GM12878 (cell line): ENCODE measurements at regions not wholly inside any gene's neighbourhood (a gene's known extent, or its start where the extent isn't known, plus 50 kb on each side); places are given as distances from the start of the nearest gene placed in this dataset.

Experiments
- ATAC-seq: fragments of 200-7000 bp; cut with Tn5 transposase; 3 replicates; pipeline ENCODE4 v1.9.1; 2020; ENCODE audit warnings: mild to moderate bottlenecking, moderate library complexity
- BruUV-seq: library from RNA; stranded (reverse); fragments of 400-500 nt; replicated peaks from 2 replicates; lab custom pipeline; 2021; lab: Mats Ljungman, UMichigan
- CTCF ChIA-PET: fragments of 300-600 bp; sonication (Branson Sonifier 250); formaldehyde crosslinking; extraction: SDS; loops from one replicate; lab custom pipeline; 2021; ENCODE audit warnings: inconsistent platforms; lab: Yijun Ruan, JAX
- POLR2A ChIA-PET: fragments of 350-600 bp; formaldehyde crosslinking; extraction: SDS; loops from one replicate; lab custom pipeline; 2021; ENCODE audit warnings: inconsistent platforms; lab: Charles Lee
- RAD21 ChIA-PET: fragments of 300-600 bp; sonication (Branson Sonifier 250); formaldehyde crosslinking; loops from one replicate; lab custom pipeline; 2023; ENCODE audit warnings: antibody characterized with exemption; ENCODE audit not compliant: unreplicated experiment; lab: Charles Lee
- SMC1A ChIA-PET: fragments of 300-600 bp; sonication (Branson Sonifier 250); formaldehyde crosslinking; loops from one replicate; lab custom pipeline; 2023; ENCODE audit not compliant: unreplicated experiment, uncharacterized antibody; lab: Charles Lee
- DNase-seq: peaks from one replicate; pipeline ENCODE4 v3.0.0-alpha.2; 2011; ENCODE audit warnings: low read depth, low spot score
- FAIRE-seq: peaks from 3 replicates; lab custom pipeline; 2011; peaks lifted over from hg19 to GRCh38; lab: Jason Lieb, UNC
- H2AFZ ChIP-seq: 2 replicates; pipeline ENCODE4 v1.6.0; 2011; ENCODE audit warnings: low read depth, low read length, control low read depth; ENCODE audit not compliant: control insufficient read depth
- H3K27ac ChIP-seq: 2 replicates; pipeline ENCODE4 v1.5.1; 2011; ENCODE audit warnings: control low read depth; ENCODE audit not compliant: control insufficient read depth, insufficient read depth
- H3K27me3 ChIP-seq, 2 experiments: replicated peaks in 1 of 2; 2 replicates each; pipeline versions ENCODE4 v1.6.0 to v1.6.1; 2011; ENCODE audit warnings: low read length in 1 of 2; ENCODE audit not compliant: control insufficient read depth in 2 of 2, insufficient read depth in 2 of 2
- H3K36me3 ChIP-seq, 2 experiments: 2 replicates each; pipeline ENCODE4 v1.5.1; 2011; ENCODE audit warnings: low read length in 1 of 2; ENCODE audit not compliant: control insufficient read depth in 2 of 2, insufficient read depth in 2 of 2
- H3K4me1 ChIP-seq: 2 replicates; pipeline ENCODE4 v1.6.1; 2011; ENCODE audit warnings: mild to moderate bottlenecking, low read length, moderate library complexity, mixed read lengths; ENCODE audit not compliant: control insufficient read depth, insufficient read depth
- H3K4me2 ChIP-seq: 2 replicates; pipeline ENCODE4 v1.6.0; 2011; ENCODE audit warnings: control low read depth; ENCODE audit not compliant: control insufficient read depth, insufficient read depth
- H3K4me3 ChIP-seq: fragments of 200-600 bp; sonication (generic); 2 replicates; pipeline ENCODE4 v1.5.1; 2016
- H3K79me2 ChIP-seq: 2 replicates; pipeline ENCODE4 v1.6.0; 2011; ENCODE audit warnings: low read length; ENCODE audit not compliant: control insufficient read depth, insufficient read depth
- H3K9ac ChIP-seq: 2 replicates; pipeline ENCODE4 v1.8.0; 2011; ENCODE audit warnings: low read length, control low read depth, mixed read lengths; ENCODE audit not compliant: control insufficient read depth, insufficient read depth
- H3K9me3 ChIP-seq: replicated peaks from 3 replicates; pipeline ENCODE4 v1.5.1; 2011; ENCODE audit warnings: mild to moderate bottlenecking, low read length; ENCODE audit not compliant: control insufficient read depth, insufficient read depth
- H4K20me1 ChIP-seq: 2 replicates; pipeline ENCODE4 v1.6.0; 2011; ENCODE audit not compliant: control insufficient read depth, insufficient read depth
- BRCA1 ChIP-seq: IDR thresholded peaks from 2 replicates; pipeline ENCODE4 v1.6.1; 2011; ENCODE audit warnings: low read depth, low read length, improper control_type of control experiment
- CBX3 ChIP-seq: fragments of 200-600 bp; sonication (generic); IDR thresholded peaks from 2 replicates; pipeline ENCODE4 v1.6.1; 2016; ENCODE audit warnings: low read depth, borderline replicate concordance
- DPF2 ChIP-seq: fragments of 450-650 bp; IDR thresholded peaks from 2 replicates; pipeline ENCODE4 v1.6.1; 2017; ENCODE audit warnings: mild to moderate bottlenecking
- ESRRA ChIP-seq: IDR thresholded peaks from 2 replicates; pipeline ENCODE4 v1.6.1; 2012; ENCODE audit warnings: mild to moderate bottlenecking, low read length, improper control_type of control experiment
- GABPA ChIP-seq: IDR thresholded peaks from 2 replicates; pipeline ENCODE4 v1.6.1; 2014; ENCODE audit warnings: antibody characterized with exemption, low read depth, mild to moderate bottlenecking, inconsistent platforms
- MAX ChIP-seq: IDR thresholded peaks from 2 replicates; pipeline ENCODE4 v1.6.1; 2012; ENCODE audit warnings: low read depth, low read length, improper control_type of control experiment
- MLLT1 ChIP-seq: fragments of 450-650 bp; IDR thresholded peaks from 2 replicates; pipeline ENCODE4 v1.6.1; 2016; ENCODE audit warnings: mild to moderate bottlenecking
- MXI1 ChIP-seq: fragments of 150-350 bp; IDR thresholded peaks from 2 replicates; pipeline ENCODE4 v1.6.1; 2011; ENCODE audit warnings: low read depth, mild to moderate bottlenecking, inconsistent platforms, low read length, improper control_type of control experiment
- RELA ChIP-seq: fragments of 450-650 bp; IDR thresholded peaks from 2 replicates; pipeline ENCODE4 v1.8.0; 2014; ENCODE audit warnings: borderline replicate concordance; ENCODE audit not compliant: partially characterized antibody
- SIN3A ChIP-seq: IDR thresholded peaks from 2 replicates; pipeline ENCODE4 v1.6.1; 2012; ENCODE audit warnings: low read depth, low read length, improper control_type of control experiment
- TCF7 ChIP-seq: IDR thresholded peaks from 2 replicates; pipeline ENCODE4 v1.6.1; 2014; ENCODE audit warnings: antibody characterized with exemption, borderline replicate concordance
- ZNF384 ChIP-seq: IDR thresholded peaks from 2 replicates; pipeline ENCODE4 v1.6.1; 2012; ENCODE audit warnings: low read depth, mild to moderate bottlenecking, low read length, improper control_type of control experiment, borderline replicate concordance
- ZZZ3 ChIP-seq: IDR thresholded peaks from 2 replicates; pipeline ENCODE4 v1.6.1; 2011; ENCODE audit warnings: low read depth; ENCODE audit not compliant: control insufficient read depth, insufficient read length
- WGBS: methylation state at CpG from one replicate; pipeline ENCODE4 v1.1.6; 2016; ENCODE audit warnings: low lambda C conversion rate; ENCODE audit not compliant: insufficient replicate concordance, insufficient coverage; ENCODE audit errors: missing lambda C conversion rate; 5-methylcytosine and 5-hydroxymethylcytosine counted together
- in situ Hi-C: fragments of 300-500 bp; cut with MboI; formaldehyde crosslinking; loops from 9 replicates; pipeline ENCODE4 v1.14.3; 2018; ENCODE audit warnings: mixed read lengths
- intact Hi-C: fragments of 100-400 bp; cut with micrococcal nuclease; formaldehyde crosslinking; loops from one replicate; pipeline ENCODE4 v1.14.2; 2022; ENCODE audit not compliant: unreplicated experiment
- TF ChIP-seq, protein P1 (sequence below): fragments of 450-650 bp; conservative IDR thresholded peaks from 2 replicates; pipeline ENCODE4 v1.6.1; 2017; ENCODE audit warnings: mild to moderate bottlenecking, moderate library complexity
- TF ChIP-seq, protein P2 (sequence below): IDR thresholded peaks from 2 replicates; pipeline ENCODE4 v1.6.1; 2012; ENCODE audit warnings: low read depth, low read length, improper control_type of control experiment

GRCh38 chr6:169946971-169947370, 195.5 kb downstream of the ERMARD start:
- Histone ChIP-seq H2AFZ (no peak overlapping the region), H3K9ac (no peak overlapping the region), H3K9me3 (no peaks in the 10 kb centered on the region), H3K27me3 (no peaks in the 10 kb centered on the region), H3K79me2 (no peaks in the 10 kb centered on the region), H3K36me3 (no peaks in the 10 kb centered on the region), H3K4me3 (no peak overlapping the region), H3K27ac (no peak overlapping the region), H3K4me1 (no peaks in the 10 kb centered on the region), H3K4me2 (no peak overlapping the region), H4K20me1 (no peaks in the 10 kb centered on the region)
- DNase-seq = no peak
- ChIA-PET RAD21 (no interaction called here), POLR2A (no interaction called here), CTCF (no interaction called here), SMC1A (no interaction called here)
- BruUV-seq = no TSS peak
- in situ Hi-C loops (no loop called here), intact Hi-C loops (no loop called here)
- FAIRE-seq = no peak
- WGBS = 0% methylated on average over 1 of the region's 1 CpG
- ATAC-seq = no peak
- no peak for TF ChIP-seq RELA
- no peak for TF ChIP-seq BRCA1
- TF ChIP-seq, protein P1, sequence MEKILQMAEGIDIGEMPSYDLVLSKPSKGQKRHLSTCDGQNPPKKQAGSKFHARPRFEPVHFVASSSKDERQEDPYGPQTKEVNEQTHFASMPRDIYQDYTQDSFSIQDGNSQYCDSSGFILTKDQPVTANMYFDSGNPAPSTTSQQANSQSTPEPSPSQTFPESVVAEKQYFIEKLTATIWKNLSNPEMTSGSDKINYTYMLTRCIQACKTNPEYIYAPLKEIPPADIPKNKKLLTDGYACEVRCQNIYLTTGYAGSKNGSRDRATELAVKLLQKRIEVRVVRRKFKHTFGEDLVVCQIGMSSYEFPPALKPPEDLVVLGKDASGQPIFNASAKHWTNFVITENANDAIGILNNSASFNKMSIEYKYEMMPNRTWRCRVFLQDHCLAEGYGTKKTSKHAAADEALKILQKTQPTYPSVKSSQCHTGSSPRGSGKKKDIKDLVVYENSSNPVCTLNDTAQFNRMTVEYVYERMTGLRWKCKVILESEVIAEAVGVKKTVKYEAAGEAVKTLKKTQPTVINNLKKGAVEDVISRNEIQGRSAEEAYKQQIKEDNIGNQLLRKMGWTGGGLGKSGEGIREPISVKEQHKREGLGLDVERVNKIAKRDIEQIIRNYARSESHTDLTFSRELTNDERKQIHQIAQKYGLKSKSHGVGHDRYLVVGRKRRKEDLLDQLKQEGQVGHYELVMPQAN = no peak
- TF ChIP-seq GABPA = no peak
- TF ChIP-seq MLLT1 = no peak
- TF ChIP-seq, protein P2, sequence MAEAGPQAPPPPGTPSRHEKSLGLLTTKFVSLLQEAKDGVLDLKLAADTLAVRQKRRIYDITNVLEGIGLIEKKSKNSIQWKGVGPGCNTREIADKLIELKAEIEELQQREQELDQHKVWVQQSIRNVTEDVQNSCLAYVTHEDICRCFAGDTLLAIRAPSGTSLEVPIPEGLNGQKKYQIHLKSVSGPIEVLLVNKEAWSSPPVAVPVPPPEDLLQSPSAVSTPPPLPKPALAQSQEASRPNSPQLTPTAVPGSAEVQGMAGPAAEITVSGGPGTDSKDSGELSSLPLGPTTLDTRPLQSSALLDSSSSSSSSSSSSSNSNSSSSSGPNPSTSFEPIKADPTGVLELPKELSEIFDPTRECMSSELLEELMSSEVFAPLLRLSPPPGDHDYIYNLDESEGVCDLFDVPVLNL = no peak
- no peak for TF ChIP-seq MAX
- TF ChIP-seq CBX3 = no peak
- TF ChIP-seq ZZZ3 = no peak
- no peak for TF ChIP-seq SIN3A
- no peak for TF ChIP-seq TCF7
- no peak for TF ChIP-seq MXI1
- no peak for TF ChIP-seq ESRRA
- no peak for TF ChIP-seq ZNF384
- no peak for TF ChIP-seq DPF2
